ENCODE measurements at regions not wholly inside any gene's neighbourhood (a gene's known extent, or its start where the extent isn't known, plus 50 kb on each side); places are given as distances from the start of the nearest gene placed in this dataset.

DNA sequence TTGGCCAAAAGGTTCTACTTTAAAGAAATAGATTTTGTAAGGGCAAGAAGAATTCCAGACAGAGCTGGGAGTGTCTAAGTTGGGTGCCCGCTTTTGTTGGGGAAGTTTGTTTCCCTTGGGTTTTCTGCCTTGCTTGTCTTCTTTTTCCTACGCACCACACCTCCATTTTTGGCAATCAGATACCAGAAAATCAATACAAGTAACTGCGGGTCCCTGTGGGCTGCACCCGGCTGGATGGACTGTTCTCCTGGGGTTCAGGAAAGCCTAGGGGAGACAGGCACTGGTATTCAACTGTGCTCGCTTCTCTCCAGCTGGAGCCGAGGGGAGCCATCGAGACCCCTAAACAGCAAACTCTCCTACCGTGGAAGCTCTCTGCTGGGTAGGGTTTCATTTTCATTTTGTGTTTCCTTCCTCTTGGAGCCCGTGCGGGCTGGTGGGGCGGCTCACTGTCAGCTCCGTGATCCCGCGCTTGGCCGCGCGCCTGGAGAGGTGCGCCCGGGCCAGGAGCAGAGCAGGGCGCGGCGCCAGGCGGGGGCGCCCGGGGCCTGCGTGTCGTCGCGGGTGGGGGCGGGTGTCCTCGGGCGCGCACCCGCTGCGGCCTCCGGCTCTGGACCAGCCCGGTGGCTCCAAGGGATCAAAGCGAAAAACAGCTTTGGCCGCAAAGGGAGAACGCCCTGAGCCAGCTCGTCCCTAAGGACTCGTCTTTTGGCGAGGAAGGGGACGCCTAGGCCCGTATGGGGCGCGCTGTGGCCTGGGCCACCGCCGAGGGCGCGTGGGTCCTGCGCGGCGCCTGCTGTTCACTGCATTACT is 347.2 kb downstream of the ZNF536 start:
- TF ChIP-seq CTCF (IDR thresholded peaks at IDR 0.05) (peak; percentile 37), EZH2 (IDR thresholded peaks at IDR 0.05) (no peak), EZH2phosphoT487 (IDR thresholded peaks at IDR 0.05) (no peak)

Data from neural progenitor cell (in vitro differentiated cells).